Central memory CD4-positive, alpha-beta T cell (primary cell): ENCODE measurements at regions not wholly inside any gene's neighbourhood (a gene's known extent, or its start where the extent isn't known, plus 50 kb on each side); places are given as distances from the start of the nearest gene placed in this dataset.

Experiments used
- DNase-seq: peaks from one replicate; pipeline ENCODE4 v3.0.0; 2022

DNA sequence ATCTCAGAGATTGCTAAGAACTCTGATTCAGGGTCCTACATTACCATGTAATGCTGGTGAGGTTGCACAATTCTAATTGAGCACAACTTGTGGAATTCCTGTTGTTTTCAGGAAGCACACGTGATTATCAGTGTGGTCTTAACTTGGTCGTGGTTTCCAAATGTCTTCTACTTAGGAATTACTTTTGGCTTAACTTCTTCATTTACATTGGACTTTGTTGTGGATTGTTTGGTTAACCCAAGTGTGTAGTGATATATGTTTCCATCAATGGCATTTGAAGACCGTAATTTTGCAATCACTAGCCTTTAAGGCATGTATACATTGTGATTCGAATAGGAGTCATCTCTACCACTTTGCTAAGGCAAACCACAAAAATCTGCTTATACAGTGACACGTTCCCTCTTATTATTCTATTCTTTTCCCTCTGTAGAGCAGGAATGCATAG is 373.3 kb downstream of the IRS1 start:
- no peak for DNase-seq

- DNase-seq: no peak
These were observed 374.6 kb downstream of the IRS1 start for GRCh38 chr2:226424971-226425370.

- DNase-seq: peak; percentile 67
These were observed 376.1 kb downstream of the IRS1 start for GRCh38 chr2:226423498-226423960.

- DNase-seq: no peak
These were observed 379.0 kb downstream of the IRS1 start for GRCh38 chr2:226420646-226421045.

GRCh38 chr2:226418521-226418920 is 381.1 kb downstream of the IRS1 start:
- no peak for DNase-seq

DNA sequence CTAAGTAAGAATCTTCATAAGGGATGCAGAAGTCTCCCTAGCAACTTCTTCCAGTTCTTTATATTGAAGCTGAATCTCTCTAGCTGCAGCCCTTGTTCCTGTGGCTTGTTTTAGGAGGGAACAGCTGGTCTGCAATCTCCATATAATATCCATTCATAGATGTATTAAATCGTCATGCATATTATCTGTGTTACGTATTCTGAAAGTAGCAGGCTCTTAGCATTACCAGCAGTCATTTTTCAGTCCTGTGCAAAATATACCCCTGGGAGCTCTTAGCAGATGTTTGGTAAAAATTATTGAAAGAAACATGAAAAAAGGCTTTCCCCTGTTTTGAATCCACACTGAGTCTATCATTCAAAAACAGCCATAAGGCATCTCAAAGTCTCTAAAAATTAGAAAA is 385.3 kb downstream of the IRS1 start:
- no peak for DNase-seq

- no peak for DNase-seq
These were observed 386.0 kb downstream of the IRS1 start for GRCh38 chr2:226413498-226414130.

- DNase-seq: no peak
These were observed 387.8 kb downstream of the IRS1 start for GRCh38 chr2:226411727-226412360.

GRCh38 chr2:226411205-226411604 is 388.4 kb downstream of the IRS1 start:
- DNase-seq: no peak

- no peak for DNase-seq
These were observed 389.3 kb downstream of the IRS1 start for GRCh38 chr2:226410247-226410835.

- no peak for DNase-seq
These were observed 390.5 kb downstream of the IRS1 start for GRCh38 chr2:226409134-226409533.

GRCh38 chr2:226408141-226408540 is 391.5 kb downstream of the IRS1 start:
- DNase-seq: no peak

- no peak for DNase-seq
These were observed 392.5 kb downstream of the IRS1 start for GRCh38 chr2:226407135-226407534.

GRCh38 chr2:226405465-226405864 is 394.2 kb downstream of the IRS1 start:
- DNase-seq: no peak

GRCh38 chr2:226403369-226403768 is 396.3 kb downstream of the IRS1 start:
- DNase-seq: no peak

DNA sequence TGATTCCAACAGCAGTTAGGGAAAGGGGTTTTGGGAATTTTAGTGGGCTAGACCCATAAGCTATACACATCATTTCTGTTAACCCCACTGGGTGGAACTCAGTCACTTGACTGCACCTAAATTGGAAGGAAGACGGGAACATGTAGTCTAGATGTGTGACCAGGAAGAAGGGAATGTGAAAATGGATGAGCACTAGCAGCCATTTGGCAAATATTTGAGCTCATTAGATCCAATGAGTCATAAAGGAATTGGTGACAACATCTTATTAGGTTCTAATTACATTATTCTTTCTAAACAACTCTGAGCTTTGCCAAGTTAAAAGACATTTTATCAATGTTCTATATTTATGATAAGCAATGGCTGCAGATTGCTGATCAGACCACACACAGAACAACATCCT is 400.6 kb downstream of the IRS1 start:
- DNase-seq: no peak

- no peak for DNase-seq
These were observed 401.0 kb downstream of the IRS1 start for GRCh38 chr2:226398580-226398979.

DNA sequence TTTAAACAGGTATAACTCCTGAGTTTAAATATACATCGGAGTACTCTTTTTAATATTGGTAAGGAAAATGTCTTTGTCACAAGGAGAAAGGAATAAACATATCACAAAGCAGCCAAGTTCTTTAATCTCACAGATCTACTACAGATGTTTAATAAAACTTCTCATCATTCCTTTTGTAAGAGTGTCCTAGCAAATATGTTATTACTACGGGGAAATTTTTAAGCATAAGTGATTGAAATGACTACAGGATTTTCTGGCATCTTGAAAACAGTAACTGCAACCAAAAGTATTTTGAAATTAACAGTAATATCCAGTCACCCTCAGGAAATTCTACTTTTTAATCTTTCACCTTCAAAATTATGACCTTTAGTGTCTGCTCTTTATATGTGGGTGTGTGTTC is 403.1 kb downstream of the IRS1 start:
- DNase-seq: no peak

GRCh38 chr2:226387499-226387942 is 412.1 kb downstream of the IRS1 start:
- DNase-seq: no peak

DNA sequence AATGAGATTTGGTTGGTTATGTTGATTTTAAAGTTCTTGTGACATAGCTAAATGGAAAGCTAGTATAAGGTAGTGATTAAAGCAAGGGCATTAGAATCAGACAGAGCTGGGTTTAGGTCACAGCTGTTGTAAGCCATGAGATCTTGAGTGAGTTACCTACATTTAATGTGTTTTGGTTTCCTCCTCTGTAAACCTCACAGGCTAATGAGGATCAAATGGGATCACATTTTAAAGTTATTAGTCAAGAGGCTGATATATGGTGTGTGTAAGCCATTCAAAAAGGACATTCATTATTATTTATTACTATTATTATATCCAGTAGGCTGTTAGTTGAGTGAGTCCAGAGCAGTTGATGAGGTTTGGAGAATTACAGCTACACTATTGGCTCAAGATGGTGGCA is 416.2 kb downstream of the IRS1 start:
- DNase-seq: no peak

GRCh38 chr2:226380679-226381078 is 418.9 kb downstream of the IRS1 start:
- DNase-seq: no peak

- no peak for DNase-seq
These were observed 420.6 kb downstream of the IRS1 start for GRCh38 chr2:226378753-226379705.
